ENCODE measurements at regions not wholly inside any gene's neighbourhood (a gene's known extent, or its start where the extent isn't known, plus 50 kb on each side); places are given as distances from the start of the nearest gene placed in this dataset.

DNA sequence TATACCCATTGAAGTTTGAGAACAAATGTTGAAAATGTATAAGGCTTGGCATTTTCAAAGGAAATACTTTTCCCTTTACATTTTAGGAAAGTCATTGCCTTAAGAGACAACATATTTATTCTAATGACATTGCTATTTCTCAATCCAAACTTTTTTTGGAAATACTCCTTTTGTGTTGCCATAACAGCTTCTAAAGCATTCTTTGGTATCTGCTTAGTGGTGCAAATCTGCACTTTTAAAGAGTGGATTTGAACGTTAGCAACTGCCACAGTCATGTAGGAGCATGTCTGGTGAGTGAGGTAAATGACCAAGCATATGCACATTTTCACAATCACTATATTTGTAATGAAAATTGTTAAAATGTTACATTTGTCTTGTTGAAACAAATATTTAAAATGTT lies 124.4 kb upstream of the GORAB start:
- TF ChIP-seq, protein P1, sequence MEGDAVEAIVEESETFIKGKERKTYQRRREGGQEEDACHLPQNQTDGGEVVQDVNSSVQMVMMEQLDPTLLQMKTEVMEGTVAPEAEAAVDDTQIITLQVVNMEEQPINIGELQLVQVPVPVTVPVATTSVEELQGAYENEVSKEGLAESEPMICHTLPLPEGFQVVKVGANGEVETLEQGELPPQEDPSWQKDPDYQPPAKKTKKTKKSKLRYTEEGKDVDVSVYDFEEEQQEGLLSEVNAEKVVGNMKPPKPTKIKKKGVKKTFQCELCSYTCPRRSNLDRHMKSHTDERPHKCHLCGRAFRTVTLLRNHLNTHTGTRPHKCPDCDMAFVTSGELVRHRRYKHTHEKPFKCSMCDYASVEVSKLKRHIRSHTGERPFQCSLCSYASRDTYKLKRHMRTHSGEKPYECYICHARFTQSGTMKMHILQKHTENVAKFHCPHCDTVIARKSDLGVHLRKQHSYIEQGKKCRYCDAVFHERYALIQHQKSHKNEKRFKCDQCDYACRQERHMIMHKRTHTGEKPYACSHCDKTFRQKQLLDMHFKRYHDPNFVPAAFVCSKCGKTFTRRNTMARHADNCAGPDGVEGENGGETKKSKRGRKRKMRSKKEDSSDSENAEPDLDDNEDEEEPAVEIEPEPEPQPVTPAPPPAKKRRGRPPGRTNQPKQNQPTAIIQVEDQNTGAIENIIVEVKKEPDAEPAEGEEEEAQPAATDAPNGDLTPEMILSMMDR (IDR thresholded peaks at IDR 0.05) = no peak
- no peak for TF ChIP-seq EZH2phosphoT487 (IDR thresholded peaks at IDR 0.05)
- no peak for TF ChIP-seq EZH2 (IDR thresholded peaks at IDR 0.05)
